K562 (cell line): ENCODE measurements at regions not wholly inside any gene's neighbourhood (a gene's known extent, or its start where the extent isn't known, plus 50 kb on each side); places are given as distances from the start of the nearest gene placed in this dataset.

Experiments
- ATAC-seq: fragments of 200-7000 bp; cut with Tn5 transposase; 3 replicates; pipeline ENCODE4 v1.9.1; 2020; ENCODE audit warnings: moderate library complexity
- BruUV-seq: library from RNA; stranded (reverse); fragments of 400-500 nt; replicated peaks from 2 replicates; lab custom pipeline; 2021; lab: Mats Ljungman, UMichigan
- CTCF ChIA-PET: fragments of 300-600 bp; formaldehyde crosslinking; extraction: SDS; loops from one replicate; lab custom pipeline; 2021; ENCODE audit warnings: low intra/inter-chr PET ratio; lab: Yijun Ruan, JAX
- POLR2A ChIA-PET: fragments of 300-600, 350-650 bp; sonication (Branson Sonifier 250); formaldehyde crosslinking; extraction: SDS; loops from one replicate; lab custom pipeline; 2021; ENCODE audit warnings: antibody characterized with exemption, inconsistent platforms; lab: Yijun Ruan, JAX
- DNase-seq, 4 experiments: peaks; one replicate each; pipeline versions ENCODE4 v3.0.0 to v3.0.0-alpha.2; 2011 to 2018; ENCODE audit warnings: low spot score in 3 of 4, mixed read lengths in 3 of 4; ENCODE audit errors: extremely low read depth in 1 of 4
- FAIRE-seq: peaks from 2 replicates; lab custom pipeline; 2011; peaks lifted over from hg19 to GRCh38; lab: Jason Lieb, UNC
- H2AFZ ChIP-seq: 2 replicates; pipeline ENCODE4 v1.6.0; 2011; ENCODE audit warnings: low read depth, low read length, control low read depth, inconsistent platforms
- H3K27ac ChIP-seq: fragments of 200-600 bp; 3 replicates; pipeline ENCODE4 v1.8.0; 2011; ENCODE audit warnings: low read depth, mild to moderate bottlenecking, control low read depth, inconsistent platforms, low read length, moderate library complexity, mixed read lengths; ENCODE audit errors: extremely low read depth
- H3K27me3 ChIP-seq, 2 experiments: fragments of 300-600 bp in 1 of 2; 2 replicates in 1 of 2; 3 replicates in 1 of 2; pipeline versions ENCODE4 v1.6.0 to v1.8.0; 2011; ENCODE audit warnings: inconsistent platforms in 2 of 2, low read length in 2 of 2, mild to moderate bottlenecking in 1 of 2, mixed read lengths in 1 of 2, moderate library complexity in 1 of 2; ENCODE audit not compliant: control insufficient read depth in 2 of 2, insufficient read depth in 2 of 2
- H3K36me3 ChIP-seq: fragments of 300-600 bp; 3 replicates; pipeline ENCODE4 v1.8.0; 2011; ENCODE audit warnings: mild to moderate bottlenecking, low read length, inconsistent platforms; ENCODE audit not compliant: control insufficient read depth, insufficient read depth
- H3K4me1 ChIP-seq, 2 experiments: fragments of 200-600 bp in 1 of 2; replicated peaks in 1 of 2; 2 replicates in 1 of 2; 3 replicates in 1 of 2; pipeline versions ENCODE4 v1.5.1 to v1.8.0; 2011; ENCODE audit warnings: inconsistent platforms in 2 of 2, low read length in 2 of 2, mild to moderate bottlenecking in 1 of 2, mixed read lengths in 1 of 2, moderate library complexity in 1 of 2; ENCODE audit not compliant: control insufficient read depth in 2 of 2, insufficient read depth in 2 of 2
- H3K4me2 ChIP-seq: 2 replicates; pipeline ENCODE4 v1.6.1; 2011; ENCODE audit warnings: low read length, control low read depth, inconsistent platforms, mixed read lengths; ENCODE audit not compliant: insufficient read depth
- H3K4me3 ChIP-seq: fragments of 200-600 bp; sonication (generic), shearing (Covaris generic); 2 replicates; pipeline ENCODE4 v1.5.1; 2016; ENCODE audit warnings: control low read depth, inconsistent platforms
- H3K79me2 ChIP-seq: fragments of 200-600 bp; 3 replicates; pipeline ENCODE4 v1.8.0; 2011; ENCODE audit warnings: low read length, inconsistent platforms; ENCODE audit not compliant: control insufficient read depth, insufficient read depth
- H3K9ac ChIP-seq, 2 experiments: 2 replicates each; pipeline versions ENCODE4 v1.6.0 to v1.6.1; 2011; ENCODE audit warnings: low read depth in 2 of 2, low read length in 2 of 2, control low read depth in 1 of 2, inconsistent platforms in 1 of 2, mild to moderate bottlenecking in 1 of 2, mixed read lengths in 1 of 2; ENCODE audit not compliant: insufficient read depth in 1 of 2
- H3K9me1 ChIP-seq: one replicate; pipeline ENCODE4 v1.6.0; 2011; ENCODE audit warnings: inconsistent platforms, mild to moderate bottlenecking, low read length, moderate library complexity; ENCODE audit not compliant: control insufficient read depth, insufficient read depth
- H3K9me3 ChIP-seq: replicated peaks from 2 replicates; pipeline ENCODE4 v1.5.1; 2011; ENCODE audit warnings: low read depth, low read length, inconsistent platforms; ENCODE audit not compliant: control insufficient read depth, insufficient read depth
- H4K20me1 ChIP-seq: replicated peaks from 2 replicates; pipeline ENCODE4 v1.6.1; 2011; ENCODE audit warnings: low read length, inconsistent platforms, mixed read lengths; ENCODE audit not compliant: control insufficient read depth, insufficient read depth
- ADNP ChIP-seq: fragments of 200-800 bp; sonication (Bioruptor generic); IDR thresholded peaks from 2 replicates; pipeline ENCODE4 v1.6.1; 2016; ENCODE audit warnings: missing genetic modification characterization, missing compliant biosample characterization
- ARID1B ChIP-seq: fragments of 450-650 bp; IDR thresholded peaks from 2 replicates; pipeline ENCODE4 v1.6.1; 2016; ENCODE audit warnings: antibody characterized with exemption, mild to moderate bottlenecking, inconsistent platforms
- CHD2 ChIP-seq: IDR thresholded peaks from 2 replicates; pipeline ENCODE4 v1.6.1; 2011; ENCODE audit warnings: low read depth, low read length
- CTCF ChIP-seq, 3 experiments: IDR thresholded peaks in 2 of 3; conservative IDR thresholded peaks in 1 of 3; 2 replicates each; pipeline ENCODE4 v1.5.1; 2011 to 2012; ENCODE audit warnings: low read length in 3 of 3, mild to moderate bottlenecking in 3 of 3, control low read depth in 2 of 3, improper control_type of control experiment in 1 of 3, inconsistent platforms in 1 of 3, low read depth in 1 of 3, mixed read lengths in 1 of 3, moderate library complexity in 1 of 3; ENCODE audit not compliant: insufficient read depth in 2 of 3
- MXI1 ChIP-seq: IDR thresholded peaks from 2 replicates; pipeline ENCODE4 v1.6.1; 2011; ENCODE audit warnings: low read depth, mild to moderate bottlenecking, improper control_type of control experiment, low read length
- NRF1 ChIP-seq, 2 experiments: fragments of 450-650 bp; IDR thresholded peaks in 1 of 2; conservative IDR thresholded peaks in 1 of 2; 2 replicates each; pipeline ENCODE4 v1.6.1; 2014; ENCODE audit warnings: mild to moderate bottlenecking in 2 of 2
- RAD51 ChIP-seq: fragments of 450-650 bp; IDR thresholded peaks from 2 replicates; pipeline ENCODE4 v1.7.1; 2016; ENCODE audit warnings: low read depth, mild to moderate bottlenecking, borderline replicate concordance
- SAFB2 ChIP-seq: fragments of 200-400 bp; formaldehyde crosslinking; IDR thresholded peaks from 2 replicates; pipeline ENCODE4 v1.6.1; 2018; ENCODE audit warnings: borderline replicate concordance, low read length, low read depth, moderate library complexity; ENCODE audit not compliant: severe bottlenecking
- SUPT5H ChIP-seq: fragments of 450-650 bp; IDR thresholded peaks from 2 replicates; pipeline ENCODE4 v1.6.1; 2016
- THRAP3 ChIP-seq: fragments of 450-650 bp; IDR thresholded peaks from 2 replicates; pipeline ENCODE4 v1.6.1; 2016; ENCODE audit warnings: mild to moderate bottlenecking, inconsistent platforms, borderline replicate concordance
- ZC3H4 ChIP-seq: sonication (generic); formaldehyde crosslinking; IDR thresholded peaks from 2 replicates; pipeline ENCODE4 v1.9.0; 2021; ENCODE audit warnings: missing genetic modification reagents, borderline replicate concordance
- ZNF274 ChIP-seq: IDR thresholded peaks from 2 replicates; pipeline ENCODE4 v1.6.1; 2011; ENCODE audit warnings: low read depth, mild to moderate bottlenecking, low read length, moderate library complexity, borderline replicate concordance
- ZSCAN32 ChIP-seq: fragments of 450-650 bp; formaldehyde crosslinking; IDR thresholded peaks from 2 replicates; pipeline ENCODE4 v1.4.0; 2020; ENCODE audit warnings: mild to moderate bottlenecking, moderate library complexity
- WGBS: fragments of 100-300 bp; shearing (Covaris generic); methylation state at CpG from one replicate; pipeline ENCODE4 v1.1.6; 2016; ENCODE audit warnings: low coverage, mixed read lengths; ENCODE audit not compliant: insufficient coverage; ENCODE audit errors: missing lambda C conversion rate; 5-methylcytosine and 5-hydroxymethylcytosine counted together
- in situ Hi-C: fragments of 300-500 bp; cut with MboI; formaldehyde crosslinking; loops from 4 replicates; pipeline ENCODE4 v1.15.0; 2018; ENCODE audit warnings: inconsistent platforms, mixed read lengths
- intact Hi-C: fragments of 100-400 bp; cut with micrococcal nuclease; formaldehyde crosslinking; loops from 2 replicates; pipeline ENCODE4 v1.14.2; 2022

DNA sequence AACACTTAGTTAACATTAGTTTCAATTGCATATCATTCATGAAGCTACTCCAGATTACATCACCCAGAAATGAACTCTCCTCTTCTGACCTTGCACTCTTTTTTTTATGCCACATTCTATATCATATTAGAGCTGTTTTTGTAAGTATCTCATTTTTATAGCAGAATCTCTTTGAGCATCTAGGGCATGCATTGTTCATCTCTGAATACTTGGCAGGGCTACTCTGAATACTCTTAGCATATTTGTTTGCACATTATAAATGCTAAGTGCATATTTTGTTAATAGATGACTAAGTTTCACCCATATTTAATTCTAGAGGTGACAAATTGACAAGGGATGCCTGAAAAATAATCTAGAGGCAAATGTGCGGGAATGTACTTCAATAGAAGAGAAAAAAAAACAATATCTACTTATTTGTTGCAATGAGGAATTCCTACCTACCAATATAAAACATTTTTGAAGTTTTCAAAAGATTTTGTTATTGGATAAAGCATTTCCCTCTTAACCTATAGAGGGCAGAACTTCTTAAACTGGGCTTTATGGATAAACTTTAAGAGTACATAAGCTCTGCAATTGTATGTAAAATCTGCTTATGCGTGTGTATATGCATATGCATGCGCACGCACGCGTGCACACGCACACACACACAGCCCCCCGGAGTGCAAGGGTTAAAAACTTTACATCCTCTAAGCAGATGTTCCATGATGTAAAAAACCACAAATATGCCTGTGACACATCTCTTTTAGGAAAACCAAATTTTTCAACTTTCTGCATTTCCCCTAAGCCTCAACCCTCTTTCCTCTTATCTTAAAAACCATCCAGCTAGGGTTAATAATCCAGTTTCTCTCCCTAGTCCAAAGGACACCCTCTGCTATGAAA lies 73.0 kb upstream of the OXGR1 start:
- ATAC-seq = no peak
- TF ChIP-seq ADNP (tag) (no peak), RAD51 (no peak), ZNF274 (no peak), ZC3H4 (no peak), THRAP3 (no peak), CHD2 (no peak), SUPT5H (no peak), SAFB2 (no peak), MXI1 (no peak), ARID1B (no peak), CTCF (IDR thresholded peaks at IDR 0.05 in 2 of 3, conservative IDR thresholded peaks at IDR 0.05 in 1 of 3; ENCODE audit: insufficient read depth in 2 of 3, low read depth in 1 of 3, low read length in 3 of 3) (peak in 1 of 3 experiments; percentile 26; a peak in 1 of 6 replicates), ZSCAN32 (CRISPR knock-in tag) (no peak), NRF1 (conservative IDR thresholded peaks at IDR 0.05 in 1 of 2, IDR thresholded peaks at IDR 0.05 in 1 of 2) (peak in 1 of 2 experiments; percentile 25; a peak in 1 of 4 replicates)
- 7% methylated on average over 8 of the region's 8 CpGs for WGBS
- H3K4me3 ChIP-seq = no peak overlapping the region
- no peaks in the 10 kb centered on the region; a peak in 2 of 5 replicates for H3K27me3 ChIP-seq
- ChIA-PET CTCF (no interaction called here), POLR2A (no interaction called here)
- intact Hi-C loops (no loop called here), in situ Hi-C loops (no loop called here)
- no peak overlapping the region for H2AFZ ChIP-seq
- H3K9me3 ChIP-seq = no peaks in the 10 kb centered on the region
- no peak overlapping the region for H3K4me2 ChIP-seq
- DNase-seq = no peak
- no peaks in the 10 kb centered on the region for H3K36me3 ChIP-seq
- no peaks in the 10 kb centered on the region for H3K9me1 ChIP-seq
- H3K27ac ChIP-seq = no peak overlapping the region
- H3K9ac ChIP-seq = no peak overlapping the region
- no TSS peak for BruUV-seq
- FAIRE-seq = no peak
- H4K20me1 ChIP-seq = no peaks in the 10 kb centered on the region
- no peaks in the 10 kb centered on the region for H3K4me1 ChIP-seq
- H3K79me2 ChIP-seq = no peaks in the 10 kb centered on the region
